GM18505 (cell line): ENCODE measurements at regions not wholly inside any gene's neighbourhood (a gene's known extent, or its start where the extent isn't known, plus 50 kb on each side); places are given as distances from the start of the nearest gene placed in this dataset.

Experiments used
- ATAC-seq: cut with Tn5 transposase; IDR thresholded peaks from one replicate; pipeline ENCODE4 v1.9.1; 2021; ENCODE audit not compliant: unreplicated experiment
- POLR2A ChIP-seq: IDR thresholded peaks from 4 replicates; pipeline ENCODE4 v1.6.1; 2011; ENCODE audit warnings: borderline replicate concordance; ENCODE audit not compliant: insufficient read depth, insufficient read length; ENCODE audit errors: extremely low read depth

GRCh38 chr5:67378256-67378655 lies 181.7 kb upstream of the CD180 start:
- ATAC-seq = no peak
- no peak for TF ChIP-seq POLR2A

GRCh38 chr5:67377631-67378030 lies 181.0 kb upstream of the CD180 start:
- no peak for ATAC-seq

GRCh38 chr5:67375606-67376005 lies 179.0 kb upstream of the CD180 start:
- TF ChIP-seq POLR2A = no peak
- no peak for ATAC-seq

More at GRCh38 chr5:67377631-67378030, 181.0 kb upstream of the CD180 start:
- TF ChIP-seq POLR2A = no peak

- no peak for TF ChIP-seq POLR2A
- no peak for ATAC-seq
Measured at GRCh38 chr5:67374378-67374777, 177.8 kb upstream of the CD180 start.

- ATAC-seq = no peak
- no peak for TF ChIP-seq POLR2A
Measured at GRCh38 chr5:67373518-67373917, 176.9 kb upstream of the CD180 start.

GRCh38 chr5:67372887-67373286 lies 176.3 kb upstream of the CD180 start:
- TF ChIP-seq POLR2A = no peak
- no peak for ATAC-seq

- TF ChIP-seq POLR2A = no peak
- no peak for ATAC-seq
Measured at GRCh38 chr5:67371924-67372323, 175.3 kb upstream of the CD180 start.

- TF ChIP-seq POLR2A = no peak
- no peak for ATAC-seq
Measured at GRCh38 chr5:67366691-67367395, 170.2 kb upstream of the CD180 start.

- no peak for TF ChIP-seq POLR2A
- no peak for ATAC-seq
Measured at GRCh38 chr5:67366276-67366675, 169.7 kb upstream of the CD180 start.

- no peak for TF ChIP-seq POLR2A
- no peak for ATAC-seq
Measured at GRCh38 chr5:67364381-67364970, 167.9 kb upstream of the CD180 start.

GRCh38 chr5:67363963-67364362 lies 167.4 kb upstream of the CD180 start:
- TF ChIP-seq POLR2A = no peak
- no peak for ATAC-seq

- no peak for ATAC-seq
- no peak for TF ChIP-seq POLR2A
Measured at GRCh38 chr5:67363180-67363709, 166.6 kb upstream of the CD180 start.

- no peak for TF ChIP-seq POLR2A
- no peak for ATAC-seq
Measured at GRCh38 chr5:67361932-67362729, 165.5 kb upstream of the CD180 start.
